ENCODE measurements at regions not wholly inside any gene's neighbourhood (a gene's known extent, or its start where the extent isn't known, plus 50 kb on each side); places are given as distances from the start of the nearest gene placed in this dataset.

- H3K4me1 Mint-ChIP-seq (ENCODE audit: unreplicated experiment), result no peaks in the 10 kb centered on the region
- TF ChIP-seq, protein P1, sequence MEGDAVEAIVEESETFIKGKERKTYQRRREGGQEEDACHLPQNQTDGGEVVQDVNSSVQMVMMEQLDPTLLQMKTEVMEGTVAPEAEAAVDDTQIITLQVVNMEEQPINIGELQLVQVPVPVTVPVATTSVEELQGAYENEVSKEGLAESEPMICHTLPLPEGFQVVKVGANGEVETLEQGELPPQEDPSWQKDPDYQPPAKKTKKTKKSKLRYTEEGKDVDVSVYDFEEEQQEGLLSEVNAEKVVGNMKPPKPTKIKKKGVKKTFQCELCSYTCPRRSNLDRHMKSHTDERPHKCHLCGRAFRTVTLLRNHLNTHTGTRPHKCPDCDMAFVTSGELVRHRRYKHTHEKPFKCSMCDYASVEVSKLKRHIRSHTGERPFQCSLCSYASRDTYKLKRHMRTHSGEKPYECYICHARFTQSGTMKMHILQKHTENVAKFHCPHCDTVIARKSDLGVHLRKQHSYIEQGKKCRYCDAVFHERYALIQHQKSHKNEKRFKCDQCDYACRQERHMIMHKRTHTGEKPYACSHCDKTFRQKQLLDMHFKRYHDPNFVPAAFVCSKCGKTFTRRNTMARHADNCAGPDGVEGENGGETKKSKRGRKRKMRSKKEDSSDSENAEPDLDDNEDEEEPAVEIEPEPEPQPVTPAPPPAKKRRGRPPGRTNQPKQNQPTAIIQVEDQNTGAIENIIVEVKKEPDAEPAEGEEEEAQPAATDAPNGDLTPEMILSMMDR (IDR thresholded peaks at IDR 0.05; ENCODE audit: unreplicated experiment), result no peak
- H3K4me3 Mint-ChIP-seq (ENCODE audit: unreplicated experiment), result no peak overlapping the region
- no peak for DNase-seq (ENCODE audit: low spot score)
- H3K9me3 Mint-ChIP-seq (ENCODE audit: unreplicated experiment), result no peaks in the 10 kb centered on the region
- no peaks in the 10 kb centered on the region for H3K36me3 Mint-ChIP-seq (ENCODE audit: low read depth, unreplicated experiment)
- H3K27me3 Mint-ChIP-seq (ENCODE audit: unreplicated experiment), result peaks cover 3% of the 10 kb centered on the region
- H3K27ac Mint-ChIP-seq (ENCODE audit: unreplicated experiment), result no peak overlapping the region
Observed at GRCh38 chr1:229221106-229222019, 49.5 kb upstream of the RAB4A start.

Measured in endothelial cell (in vitro differentiated cells).